ENCODE measurements at regions not wholly inside any gene's neighbourhood (a gene's known extent, or its start where the extent isn't known, plus 50 kb on each side); places are given as distances from the start of the nearest gene placed in this dataset.

- Histone ChIP-seq H3K14ac (replicated peaks; ENCODE audit: low read depth, low read length) (no peak overlapping the region), H3K9ac (ENCODE audit: low read depth, low read length) (no peak overlapping the region), H2BK20ac (ENCODE audit: low read depth, low read length) (no peak overlapping the region), H2AK9ac (replicated peaks; ENCODE audit: low read depth, low read length, poor library complexity) (no peak overlapping the region), H2BK120ac (ENCODE audit: low read depth, low read length) (no peak overlapping the region), H3K23ac (ENCODE audit: low read depth, low read length) (no peak overlapping the region), H2AK5ac (ENCODE audit: low read depth, low read length) (no peak overlapping the region), H4K5ac (ENCODE audit: low read depth, low read length) (no peak overlapping the region), H3K4me1 (ENCODE audit: control insufficient read depth, insufficient read depth, low read length) (no peaks in the 10 kb centered on the region), H3K18ac (ENCODE audit: low read depth, low read length) (no peak overlapping the region), H2AFZ (replicated peaks; ENCODE audit: low read length, poor library complexity) (no peak overlapping the region), H3K9me1 (ENCODE audit: insufficient read depth, low read length) (no peaks in the 10 kb centered on the region), H4K91ac (ENCODE audit: insufficient read depth, low read depth, low read length) (no peak overlapping the region), H2BK5ac (ENCODE audit: low read depth, low read length, poor library complexity, severe bottlenecking) (no peak overlapping the region), H3K4me2 (ENCODE audit: low read depth, low read length) (no peak overlapping the region), H4K8ac (ENCODE audit: low read depth in 2 of 2, low read length in 2 of 2) (no peak overlapping the region), H3K4me3 (ENCODE audit: insufficient read depth, low read depth, low read length) (no peak overlapping the region), H3K9me3 (ENCODE audit: control insufficient read depth, insufficient read depth, low read length) (peaks cover 13% of the 10 kb centered on the region), H3K56ac (ENCODE audit: extremely low read depth, insufficient read depth, low read length) (no peak overlapping the region), H3K27me3 (ENCODE audit: control insufficient read depth, insufficient read depth, low read length) (no peaks in the 10 kb centered on the region), H3K27ac (ENCODE audit: insufficient read depth, low read length) (no peak overlapping the region), H3K4ac (ENCODE audit: low read depth, low read length) (no peak overlapping the region), H2BK15ac (ENCODE audit: low read depth, low read length) (no peak overlapping the region), H3K79me1 (ENCODE audit: low read depth in 1 of 2, low read length in 2 of 2) (no peaks in the 10 kb centered on the region), H4K20me1 (ENCODE audit: insufficient read depth, low read length) (no peaks in the 10 kb centered on the region), H3K36me3 (ENCODE audit: control insufficient read depth, insufficient read depth, low read length) (no peaks in the 10 kb centered on the region)
- no CpG with 5 or more reads among the region's 2 CpGs for WGBS, 2 experiments (ENCODE audit: extremely low coverage in 2 of 2, insufficient read length in 1 of 2)
- DNase-seq (no peak), ATAC-seq (ENCODE audit: low read depth) (no peak)
- no TSS peak for BruUV-seq (replicated peaks)
- TF ChIP-seq RAD21 (IDR thresholded peaks at IDR 0.05; ENCODE audit: low read length): no peak
- TF ChIP-seq RFX5 (IDR thresholded peaks at IDR 0.05; ENCODE audit: low read depth, low read length): no peak
- no peak for TF ChIP-seq NFE2L2 (IDR thresholded peaks at IDR 0.05; ENCODE audit: low read depth, low read length)
- no peak for TF ChIP-seq MAZ (IDR thresholded peaks at IDR 0.05; ENCODE audit: borderline replicate concordance, low read depth, low read length)
- TF ChIP-seq, protein P1, sequence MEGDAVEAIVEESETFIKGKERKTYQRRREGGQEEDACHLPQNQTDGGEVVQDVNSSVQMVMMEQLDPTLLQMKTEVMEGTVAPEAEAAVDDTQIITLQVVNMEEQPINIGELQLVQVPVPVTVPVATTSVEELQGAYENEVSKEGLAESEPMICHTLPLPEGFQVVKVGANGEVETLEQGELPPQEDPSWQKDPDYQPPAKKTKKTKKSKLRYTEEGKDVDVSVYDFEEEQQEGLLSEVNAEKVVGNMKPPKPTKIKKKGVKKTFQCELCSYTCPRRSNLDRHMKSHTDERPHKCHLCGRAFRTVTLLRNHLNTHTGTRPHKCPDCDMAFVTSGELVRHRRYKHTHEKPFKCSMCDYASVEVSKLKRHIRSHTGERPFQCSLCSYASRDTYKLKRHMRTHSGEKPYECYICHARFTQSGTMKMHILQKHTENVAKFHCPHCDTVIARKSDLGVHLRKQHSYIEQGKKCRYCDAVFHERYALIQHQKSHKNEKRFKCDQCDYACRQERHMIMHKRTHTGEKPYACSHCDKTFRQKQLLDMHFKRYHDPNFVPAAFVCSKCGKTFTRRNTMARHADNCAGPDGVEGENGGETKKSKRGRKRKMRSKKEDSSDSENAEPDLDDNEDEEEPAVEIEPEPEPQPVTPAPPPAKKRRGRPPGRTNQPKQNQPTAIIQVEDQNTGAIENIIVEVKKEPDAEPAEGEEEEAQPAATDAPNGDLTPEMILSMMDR (conservative IDR thresholded peaks at IDR 0.05; ENCODE audit: low read depth, low read length): no peak
- no peak for TF ChIP-seq CEBPB (IDR thresholded peaks at IDR 0.05; ENCODE audit: low read depth, low read length)
- TF ChIP-seq, protein P2, sequence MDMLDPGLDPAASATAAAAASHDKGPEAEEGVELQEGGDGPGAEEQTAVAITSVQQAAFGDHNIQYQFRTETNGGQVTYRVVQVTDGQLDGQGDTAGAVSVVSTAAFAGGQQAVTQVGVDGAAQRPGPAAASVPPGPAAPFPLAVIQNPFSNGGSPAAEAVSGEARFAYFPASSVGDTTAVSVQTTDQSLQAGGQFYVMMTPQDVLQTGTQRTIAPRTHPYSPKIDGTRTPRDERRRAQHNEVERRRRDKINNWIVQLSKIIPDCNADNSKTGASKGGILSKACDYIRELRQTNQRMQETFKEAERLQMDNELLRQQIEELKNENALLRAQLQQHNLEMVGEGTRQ (IDR thresholded peaks at IDR 0.05; ENCODE audit: low read depth, low read length): no peak
- no peak for TF ChIP-seq CHD1 (IDR thresholded peaks at IDR 0.05; ENCODE audit: low read depth, low read length)
- TF ChIP-seq POLR2A (IDR thresholded peaks at IDR 0.05; ENCODE audit: low read depth, low read length): no peak
- no peak for TF ChIP-seq MAFK (IDR thresholded peaks at IDR 0.05; ENCODE audit: low read depth, low read length)
- TF ChIP-seq RCOR1 (IDR thresholded peaks at IDR 0.05; ENCODE audit: insufficient replicate concordance, low read length): no peak
- TF ChIP-seq ELK1 (IDR thresholded peaks at IDR 0.05; ENCODE audit: borderline replicate concordance, low read depth, low read length): no peak
- TF ChIP-seq MXI1 (IDR thresholded peaks at IDR 0.05; ENCODE audit: borderline replicate concordance, low read depth, low read length): no peak
- CTCF ChIA-PET: interaction anchor here (0.8 kb wide), 1 partner anchor 11 kb away, joined by 3 read pairs; no protein-coding TSS in a partner anchor
- in situ Hi-C loops (cut with MboI; ENCODE audit: low sequenced_read_pairs) (no loop called here), dilution Hi-C loops (cut with HindIII; ENCODE audit: low sequenced_read_pairs, unreplicated experiment) (no loop called here), intact Hi-C loops (cut with micrococcal nuclease) (no loop called here)
- POLR2A ChIA-PET (ENCODE audit: unreplicated experiment): no interaction called here
Observed at GRCh38 chr2:117212562-117212961, 601.9 kb upstream of the DDX18 start.
